ENCODE measurements at regions not wholly inside any gene's neighbourhood (a gene's known extent, or its start where the extent isn't known, plus 50 kb on each side); places are given as distances from the start of the nearest gene placed in this dataset.

GRCh38 chr5:53783624-53784228 is 223.3 kb downstream of the NDUFS4 start:
- Histone ChIP-seq H3K79me2 (ENCODE audit: insufficient read depth, low read length) (no peaks in the 10 kb centered on the region), H3K27me3 (ENCODE audit: control insufficient read depth in 2 of 2, insufficient read depth in 2 of 2, low read length in 2 of 2) (no peaks in the 10 kb centered on the region), H3K4me2 (replicated peaks; ENCODE audit: extremely low read depth, low read length, poor library complexity, severe bottlenecking) (no peak overlapping the region), H3K9ac (ENCODE audit: insufficient read depth, low read length, poor library complexity, severe bottlenecking) (no peak overlapping the region), H4K20me1 (ENCODE audit: insufficient read depth, low read length) (no peaks in the 10 kb centered on the region), H3K4me3 (replicated peaks in 1 of 3; ENCODE audit: low read depth in 2 of 3, low read length in 3 of 3) (no peak overlapping the region), H2AFZ (ENCODE audit: insufficient read depth, low read depth, low read length, poor library complexity, severe bottlenecking) (no peak overlapping the region), H3K9me3 (replicated peaks in 1 of 2; ENCODE audit: control insufficient read depth in 1 of 2, insufficient read depth in 1 of 2, low read length in 2 of 2) (no peaks in the 10 kb centered on the region), H3K27ac (ENCODE audit: low read depth in 1 of 2, low read length in 2 of 2) (no peak overlapping the region), H3K36me3 (replicated peaks in 1 of 2; ENCODE audit: control insufficient read depth in 1 of 2, insufficient read depth in 2 of 2, low read length in 2 of 2) (no peaks in the 10 kb centered on the region), H3K4me1 (ENCODE audit: control insufficient read depth in 1 of 2, insufficient read depth in 2 of 2, low read length in 2 of 2) (no peaks in the 10 kb centered on the region)
- intact Hi-C loops (cut with micrococcal nuclease): no loop called here
- Mint-ChIP-seq H3K36me3 (no peaks in the 10 kb centered on the region), H3K27me3 (ENCODE audit: low read depth in 3 of 3) (peaks cover 0 to 1% (median 1%) of the 10 kb centered on the region in 3 donors), H3K9me3 (peaks cover 0 to 4% (median 3%) of the 10 kb centered on the region in 7 donors), H3K27ac (no peak overlapping the region), H3K4me1 (peaks cover 8% of the 10 kb centered on the region), H3K4me3 (no peak overlapping the region)
- TF ChIP-seq CTCF (IDR thresholded peaks at IDR 0.05): no peak
- DNase-seq: no peak
- WGBS (ENCODE audit: insufficient coverage): 85% methylated on average over 6 of the region's 11 CpGs

DNA sequence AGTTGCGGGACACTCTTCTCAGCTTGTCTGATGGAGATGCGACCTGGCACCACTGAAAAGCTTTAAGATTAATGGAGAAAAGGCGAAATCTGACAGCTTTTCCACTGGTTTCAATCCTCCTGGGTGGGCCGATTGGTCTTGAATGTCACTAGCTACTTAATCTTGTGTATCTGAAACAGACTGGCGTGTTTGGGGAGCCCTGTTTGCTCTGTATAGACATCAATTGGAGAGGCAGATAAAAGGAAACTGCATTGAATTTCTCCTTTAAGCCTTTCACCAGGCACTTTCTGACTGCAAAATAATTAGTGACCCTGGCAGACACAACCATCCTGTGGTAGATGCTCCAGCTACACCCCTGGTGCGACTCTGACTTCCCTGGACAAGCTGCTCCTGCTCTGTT is 224.2 kb downstream of the NDUFS4 start:
- no peak overlapping the region for H3K27ac ChIP-seq (ENCODE audit: low read depth in 1 of 2, low read length in 2 of 2)

More for the DNA sequence above, 224.2 kb downstream of the NDUFS4 start:
- no peak overlapping the region for H2AFZ ChIP-seq (ENCODE audit: insufficient read depth, low read depth, low read length, poor library complexity, severe bottlenecking)
- H3K4me3 Mint-ChIP-seq: no peak overlapping the region
- peaks cover 0 to 5% (median 3%) of the 10 kb centered on the region in 7 donors for H3K9me3 Mint-ChIP-seq
- H3K36me3 Mint-ChIP-seq: no peaks in the 10 kb centered on the region
- no peaks in the 10 kb centered on the region for H3K36me3 ChIP-seq (replicated peaks in 1 of 2; ENCODE audit: control insufficient read depth in 1 of 2, insufficient read depth in 2 of 2, low read length in 2 of 2)
- no peaks in the 10 kb centered on the region for H3K79me2 ChIP-seq (ENCODE audit: insufficient read depth, low read length)
- no peak overlapping the region for H3K4me2 ChIP-seq (replicated peaks; ENCODE audit: extremely low read depth, low read length, poor library complexity, severe bottlenecking)
- H3K9ac ChIP-seq (ENCODE audit: insufficient read depth, low read length, poor library complexity, severe bottlenecking): no peak overlapping the region
- no peaks in the 10 kb centered on the region for H3K9me3 ChIP-seq (replicated peaks in 1 of 2; ENCODE audit: control insufficient read depth in 1 of 2, insufficient read depth in 1 of 2, low read length in 2 of 2)
- peaks cover 0 to 1% (median 1%) of the 10 kb centered on the region in 3 donors for H3K27me3 Mint-ChIP-seq (ENCODE audit: low read depth in 3 of 3)
- WGBS (ENCODE audit: insufficient coverage): 91% methylated on average over 4 of the region's 6 CpGs
- no peaks in the 10 kb centered on the region for H4K20me1 ChIP-seq (ENCODE audit: insufficient read depth, low read length)
- intact Hi-C loops (cut with micrococcal nuclease): no loop called here
- no peaks in the 10 kb centered on the region for H3K4me1 ChIP-seq (ENCODE audit: control insufficient read depth in 1 of 2, insufficient read depth in 2 of 2, low read length in 2 of 2)
- H3K4me3 ChIP-seq (replicated peaks in 1 of 3; ENCODE audit: low read depth in 2 of 3, low read length in 3 of 3): no peak overlapping the region
- H3K27ac Mint-ChIP-seq: no peak overlapping the region
- TF ChIP-seq CTCF (IDR thresholded peaks at IDR 0.05): no peak
- no peaks in the 10 kb centered on the region for H3K27me3 ChIP-seq (ENCODE audit: control insufficient read depth in 2 of 2, insufficient read depth in 2 of 2, low read length in 2 of 2)
- peaks cover 5% of the 10 kb centered on the region for H3K4me1 Mint-ChIP-seq
- no peak for DNase-seq
